Activated naive CD8-positive, alpha-beta T cell treated with anti-CD3 and anti-CD28 coated beads, Interleukin-2, amount 10 ng/mL, durations not matched to agents 7 days and 5 days (primary cell): ENCODE measurements at regions not wholly inside any gene's neighbourhood (a gene's known extent, or its start where the extent isn't known, plus 50 kb on each side); places are given as distances from the start of the nearest gene placed in this dataset.

Source experiments
- ATAC-seq: fragments of 150-1000 bp; cut with Tn5 transposase; one replicate; pipeline ENCODE4 v1.10.0; 2021; ENCODE audit warnings: low read depth, moderate library complexity
- POLR2A ChIA-PET: fragments of 350-600 bp; sonication (Branson Sonifier 250); formaldehyde crosslinking; loops from one replicate; lab custom pipeline; 2021; ENCODE audit warnings: antibody characterized with exemption; lab: Charles Lee
- DNase-seq: peaks from one replicate; pipeline ENCODE4 v3.0.0; 2021
- H3K27ac Mint-ChIP-seq: one replicate; pipeline ENCODE4 v1.8.0; 2022; ENCODE audit warnings: mild to moderate bottlenecking, mixed read lengths
- H3K27me3 Mint-ChIP-seq: one replicate; pipeline ENCODE4 v1.8.0; 2022; ENCODE audit warnings: mild to moderate bottlenecking, moderate library complexity, mixed read lengths
- H3K36me3 Mint-ChIP-seq: one replicate; pipeline ENCODE4 v1.8.0; 2021; ENCODE audit warnings: mild to moderate bottlenecking, mixed read lengths
- H3K4me1 Mint-ChIP-seq: one replicate; pipeline ENCODE4 v1.8.0; 2021; ENCODE audit warnings: mixed read lengths
- H3K4me3 Mint-ChIP-seq: one replicate; pipeline ENCODE4 v1.8.0; 2022; ENCODE audit warnings: mild to moderate bottlenecking, moderate library complexity, mixed read lengths
- H3K9me3 Mint-ChIP-seq: one replicate; pipeline ENCODE4 v1.8.0; 2021; ENCODE audit warnings: mixed read lengths

GRCh38 chr13:55664178-55664577 is 1476.5 kb upstream of the PRR20A start:
- POLR2A ChIA-PET = no interaction called here

GRCh38 chr13:55669051-55669450 is 1471.7 kb upstream of the PRR20A start:
- H3K27me3 Mint-ChIP-seq = no peaks in the 10 kb centered on the region
- no peaks in the 10 kb centered on the region for H3K4me1 Mint-ChIP-seq
- POLR2A ChIA-PET = no interaction called here

More at GRCh38 chr13:55664178-55664577, 1476.5 kb upstream of the PRR20A start:
- Mint-ChIP-seq H3K27me3 (no peaks in the 10 kb centered on the region), H3K27ac (no peak overlapping the region), H3K36me3 (no peaks in the 10 kb centered on the region), H3K4me3 (no peak overlapping the region), H3K4me1 (no peaks in the 10 kb centered on the region), H3K9me3 (peaks cover 5% of the 10 kb centered on the region)
- DNase-seq = no peak
- ATAC-seq = no peak

GRCh38 chr13:55673910-55674309 is 1466.8 kb upstream of the PRR20A start:
- ATAC-seq (no peak), DNase-seq (no peak)
- Mint-ChIP-seq H3K4me1 (no peaks in the 10 kb centered on the region), H3K9me3 (peaks cover 12% of the 10 kb centered on the region), H3K36me3 (no peaks in the 10 kb centered on the region), H3K4me3 (no peak overlapping the region), H3K27ac (no peak overlapping the region), H3K27me3 (no peaks in the 10 kb centered on the region)
- POLR2A ChIA-PET = no interaction called here

More at GRCh38 chr13:55669051-55669450, 1471.7 kb upstream of the PRR20A start:
- Mint-ChIP-seq H3K4me3 (no peak overlapping the region), H3K9me3 (peaks cover 10% of the 10 kb centered on the region), H3K27ac (no peak overlapping the region), H3K36me3 (no peaks in the 10 kb centered on the region)
- DNase-seq = no peak
- no peak for ATAC-seq

GRCh38 chr13:55682776-55683175 is 1457.9 kb upstream of the PRR20A start:
- no peaks in the 10 kb centered on the region for H3K9me3 Mint-ChIP-seq
- no peak for DNase-seq
- POLR2A ChIA-PET = no interaction called here
- no peak overlapping the region for H3K4me3 Mint-ChIP-seq
- no peaks in the 10 kb centered on the region for H3K36me3 Mint-ChIP-seq
- H3K27me3 Mint-ChIP-seq = no peaks in the 10 kb centered on the region
- H3K27ac Mint-ChIP-seq = no peak overlapping the region
- ATAC-seq = no peak
- H3K4me1 Mint-ChIP-seq = no peaks in the 10 kb centered on the region

GRCh38 chr13:55705526-55705925 is 1435.2 kb upstream of the PRR20A start:
- H3K4me1 Mint-ChIP-seq = no peaks in the 10 kb centered on the region
- H3K36me3 Mint-ChIP-seq = no peaks in the 10 kb centered on the region
- ATAC-seq (no peak), DNase-seq (no peak)
- H3K27me3 Mint-ChIP-seq = no peaks in the 10 kb centered on the region
- H3K27ac Mint-ChIP-seq = no peak overlapping the region
- peaks cover 4% of the 10 kb centered on the region for H3K9me3 Mint-ChIP-seq
- POLR2A ChIA-PET = no interaction called here
- H3K4me3 Mint-ChIP-seq = no peak overlapping the region

GRCh38 chr13:55705971-55706370 is 1434.7 kb upstream of the PRR20A start:
- no peak for DNase-seq
- ATAC-seq = no peak
- H3K36me3 Mint-ChIP-seq = no peaks in the 10 kb centered on the region
- H3K9me3 Mint-ChIP-seq = peaks cover 4% of the 10 kb centered on the region
- POLR2A ChIA-PET = no interaction called here
- no peaks in the 10 kb centered on the region for H3K27me3 Mint-ChIP-seq
- H3K27ac Mint-ChIP-seq = no peak overlapping the region
- H3K4me3 Mint-ChIP-seq = no peak overlapping the region
- H3K4me1 Mint-ChIP-seq = no peaks in the 10 kb centered on the region

- Mint-ChIP-seq H3K9me3 (peaks cover 4% of the 10 kb centered on the region), H3K36me3 (no peaks in the 10 kb centered on the region), H3K27me3 (no peaks in the 10 kb centered on the region), H3K4me1 (no peaks in the 10 kb centered on the region), H3K27ac (no peak overlapping the region), H3K4me3 (no peak overlapping the region)
- POLR2A ChIA-PET = no interaction called here
- no peak for ATAC-seq
- no peak for DNase-seq
Measured at GRCh38 chr13:55714120-55714519, 1426.6 kb upstream of the PRR20A start.

- Mint-ChIP-seq H3K4me3 (no peak overlapping the region), H3K36me3 (no peaks in the 10 kb centered on the region), H3K27me3 (no peaks in the 10 kb centered on the region), H3K27ac (no peak overlapping the region), H3K4me1 (no peaks in the 10 kb centered on the region), H3K9me3 (peaks cover 10% of the 10 kb centered on the region)
- DNase-seq (no peak), ATAC-seq (no peak)
- POLR2A ChIA-PET = no interaction called here
Measured at GRCh38 chr13:55727683-55728082, 1413.0 kb upstream of the PRR20A start.

- POLR2A ChIA-PET = no interaction called here
Measured at GRCh38 chr13:55728247-55728646, 1412.5 kb upstream of the PRR20A start.

GRCh38 chr13:55745828-55746227 is 1394.9 kb upstream of the PRR20A start:
- H3K36me3 Mint-ChIP-seq = no peaks in the 10 kb centered on the region
- no peak overlapping the region for H3K27ac Mint-ChIP-seq
- H3K4me3 Mint-ChIP-seq = no peak overlapping the region
- no peaks in the 10 kb centered on the region for H3K27me3 Mint-ChIP-seq
- no peak for DNase-seq
- H3K4me1 Mint-ChIP-seq = no peaks in the 10 kb centered on the region
- no peak for ATAC-seq
- H3K9me3 Mint-ChIP-seq = peaks cover 1% of the 10 kb centered on the region
- POLR2A ChIA-PET = no interaction called here

More at GRCh38 chr13:55728247-55728646, 1412.5 kb upstream of the PRR20A start:
- Mint-ChIP-seq H3K9me3 (peaks cover 10% of the 10 kb centered on the region), H3K27me3 (no peaks in the 10 kb centered on the region), H3K4me1 (no peaks in the 10 kb centered on the region), H3K36me3 (no peaks in the 10 kb centered on the region), H3K4me3 (no peak overlapping the region), H3K27ac (no peak overlapping the region)
- no peak for ATAC-seq
- DNase-seq = no peak

GRCh38 chr13:55761986-55762385 is 1378.7 kb upstream of the PRR20A start:
- H3K27me3 Mint-ChIP-seq = no peaks in the 10 kb centered on the region
- no peak for ATAC-seq
- H3K36me3 Mint-ChIP-seq = no peaks in the 10 kb centered on the region
- H3K27ac Mint-ChIP-seq = no peak overlapping the region
- no peaks in the 10 kb centered on the region for H3K4me1 Mint-ChIP-seq
- peaks cover 1% of the 10 kb centered on the region for H3K9me3 Mint-ChIP-seq
- no peak overlapping the region for H3K4me3 Mint-ChIP-seq
- DNase-seq = no peak
- POLR2A ChIA-PET = no interaction called here

GRCh38 chr13:55777612-55778011 is 1363.1 kb upstream of the PRR20A start:
- Mint-ChIP-seq H3K4me1 (no peaks in the 10 kb centered on the region), H3K36me3 (no peaks in the 10 kb centered on the region), H3K4me3 (no peak overlapping the region), H3K27ac (no peak overlapping the region), H3K9me3 (peaks cover 9% of the 10 kb centered on the region), H3K27me3 (no peaks in the 10 kb centered on the region)
- no peak for DNase-seq
- no peak for ATAC-seq
- POLR2A ChIA-PET = no interaction called here

GRCh38 chr13:55783841-55784240 is 1356.9 kb upstream of the PRR20A start:
- Mint-ChIP-seq H3K27me3 (no peaks in the 10 kb centered on the region), H3K36me3 (no peaks in the 10 kb centered on the region), H3K9me3 (peaks cover 2% of the 10 kb centered on the region), H3K27ac (no peak overlapping the region), H3K4me3 (no peak overlapping the region), H3K4me1 (no peaks in the 10 kb centered on the region)
- POLR2A ChIA-PET = no interaction called here
- DNase-seq (no peak), ATAC-seq (no peak)

GRCh38 chr13:55788548-55788947 is 1352.2 kb upstream of the PRR20A start:
- Mint-ChIP-seq H3K4me1 (no peaks in the 10 kb centered on the region), H3K9me3 (peaks cover 3% of the 10 kb centered on the region), H3K27me3 (no peaks in the 10 kb centered on the region), H3K4me3 (no peak overlapping the region), H3K36me3 (no peaks in the 10 kb centered on the region), H3K27ac (no peak overlapping the region)
- ATAC-seq = no peak
- DNase-seq = no peak
- POLR2A ChIA-PET = no interaction called here
